GM12878 (cell line): ENCODE measurements at regions not wholly inside any gene's neighbourhood (a gene's known extent, or its start where the extent isn't known, plus 50 kb on each side); places are given as distances from the start of the nearest gene placed in this dataset.

Experiments used
- ATAC-seq: fragments of 200-7000 bp; cut with Tn5 transposase; 3 replicates; pipeline ENCODE4 v1.9.1; 2020; ENCODE audit warnings: mild to moderate bottlenecking, moderate library complexity
- BruUV-seq: library from RNA; stranded (reverse); fragments of 400-500 nt; replicated peaks from 2 replicates; lab custom pipeline; 2021; lab: Mats Ljungman, UMichigan
- CTCF ChIA-PET: fragments of 300-600 bp; sonication (Branson Sonifier 250); formaldehyde crosslinking; extraction: SDS; loops from one replicate; lab custom pipeline; 2021; ENCODE audit warnings: inconsistent platforms; lab: Yijun Ruan, JAX
- POLR2A ChIA-PET: fragments of 350-600 bp; formaldehyde crosslinking; extraction: SDS; loops from one replicate; lab custom pipeline; 2021; ENCODE audit warnings: inconsistent platforms; lab: Charles Lee
- RAD21 ChIA-PET: fragments of 300-600 bp; sonication (Branson Sonifier 250); formaldehyde crosslinking; loops from one replicate; lab custom pipeline; 2023; ENCODE audit warnings: antibody characterized with exemption; ENCODE audit not compliant: unreplicated experiment; lab: Charles Lee
- SMC1A ChIA-PET: fragments of 300-600 bp; sonication (Branson Sonifier 250); formaldehyde crosslinking; loops from one replicate; lab custom pipeline; 2023; ENCODE audit not compliant: unreplicated experiment, uncharacterized antibody; lab: Charles Lee
- DNase-seq: peaks from one replicate; pipeline ENCODE4 v3.0.0-alpha.2; 2011; ENCODE audit warnings: low read depth, low spot score
- FAIRE-seq: peaks from 3 replicates; lab custom pipeline; 2011; peaks lifted over from hg19 to GRCh38; lab: Jason Lieb, UNC
- H2AFZ ChIP-seq: 2 replicates; pipeline ENCODE4 v1.6.0; 2011; ENCODE audit warnings: low read depth, low read length, control low read depth; ENCODE audit not compliant: control insufficient read depth
- H3K27ac ChIP-seq: 2 replicates; pipeline ENCODE4 v1.5.1; 2011; ENCODE audit warnings: control low read depth; ENCODE audit not compliant: control insufficient read depth, insufficient read depth
- H3K27me3 ChIP-seq, 2 experiments: replicated peaks in 1 of 2; 2 replicates each; pipeline versions ENCODE4 v1.6.0 to v1.6.1; 2011; ENCODE audit warnings: low read length in 1 of 2; ENCODE audit not compliant: control insufficient read depth in 2 of 2, insufficient read depth in 2 of 2
- H3K36me3 ChIP-seq, 2 experiments: 2 replicates each; pipeline ENCODE4 v1.5.1; 2011; ENCODE audit warnings: low read length in 1 of 2; ENCODE audit not compliant: control insufficient read depth in 2 of 2, insufficient read depth in 2 of 2
- H3K4me1 ChIP-seq: 2 replicates; pipeline ENCODE4 v1.6.1; 2011; ENCODE audit warnings: mild to moderate bottlenecking, low read length, moderate library complexity, mixed read lengths; ENCODE audit not compliant: control insufficient read depth, insufficient read depth
- H3K4me2 ChIP-seq: 2 replicates; pipeline ENCODE4 v1.6.0; 2011; ENCODE audit warnings: control low read depth; ENCODE audit not compliant: control insufficient read depth, insufficient read depth
- H3K4me3 ChIP-seq: fragments of 200-600 bp; sonication (generic); 2 replicates; pipeline ENCODE4 v1.5.1; 2016
- H3K79me2 ChIP-seq: 2 replicates; pipeline ENCODE4 v1.6.0; 2011; ENCODE audit warnings: low read length; ENCODE audit not compliant: control insufficient read depth, insufficient read depth
- H3K9ac ChIP-seq: 2 replicates; pipeline ENCODE4 v1.8.0; 2011; ENCODE audit warnings: low read length, control low read depth, mixed read lengths; ENCODE audit not compliant: control insufficient read depth, insufficient read depth
- H3K9me3 ChIP-seq: replicated peaks from 3 replicates; pipeline ENCODE4 v1.5.1; 2011; ENCODE audit warnings: mild to moderate bottlenecking, low read length; ENCODE audit not compliant: control insufficient read depth, insufficient read depth
- H4K20me1 ChIP-seq: 2 replicates; pipeline ENCODE4 v1.6.0; 2011; ENCODE audit not compliant: control insufficient read depth, insufficient read depth
- ATF7 ChIP-seq: fragments of 450-650 bp; IDR thresholded peaks from 2 replicates; pipeline ENCODE4 v1.6.1; 2016; ENCODE audit warnings: low read depth, mild to moderate bottlenecking
- CREB1 ChIP-seq: IDR thresholded peaks from 2 replicates; pipeline ENCODE4 v1.6.1; 2012; ENCODE audit warnings: low read depth, mild to moderate bottlenecking, inconsistent platforms
- E2F8 ChIP-seq: fragments of 450-650 bp; IDR thresholded peaks from 2 replicates; pipeline ENCODE4 v1.6.1; 2018; ENCODE audit warnings: mild to moderate bottlenecking, low read depth, moderate library complexity; ENCODE audit not compliant: partially characterized antibody
- EED ChIP-seq: sonication (generic); IDR thresholded peaks from 2 replicates; pipeline ENCODE4 v1.6.1; 2016; ENCODE audit warnings: antibody characterized with exemption, low read depth
- ETV6 ChIP-seq, 2 experiments: fragments of 450-650 bp in 1 of 2; IDR thresholded peaks in 1 of 2; conservative IDR thresholded peaks in 1 of 2; 2 replicates each; pipeline ENCODE4 v1.6.1; 2014; ENCODE audit warnings: antibody characterized with exemption in 1 of 2, borderline replicate concordance in 1 of 2, low read depth in 1 of 2, mild to moderate bottlenecking in 1 of 2, moderate library complexity in 1 of 2
- HDAC6 ChIP-seq: fragments of 200-600 bp; sonication (generic); IDR thresholded peaks from one replicate; pipeline ENCODE4 v1.8.0; 2017; ENCODE audit warnings: antibody characterized with exemption; ENCODE audit not compliant: unreplicated experiment
- LARP7 ChIP-seq: fragments of 450-650 bp; IDR thresholded peaks from 2 replicates; pipeline ENCODE4 v1.6.1; 2017; ENCODE audit warnings: mild to moderate bottlenecking
- PAX5 ChIP-seq: IDR thresholded peaks from 2 replicates; pipeline ENCODE4 v1.6.1; 2011; ENCODE audit warnings: low read depth, low read length, borderline replicate concordance
- PML ChIP-seq: IDR thresholded peaks from 2 replicates; pipeline ENCODE4 v1.6.1; 2012; ENCODE audit warnings: low read length, inconsistent platforms
- RAD51 ChIP-seq: fragments of 450-650 bp; IDR thresholded peaks from 2 replicates; pipeline ENCODE4 v1.6.1; 2016; ENCODE audit warnings: moderate library complexity, mild to moderate bottlenecking, inconsistent platforms
- RELA ChIP-seq: fragments of 450-650 bp; IDR thresholded peaks from 2 replicates; pipeline ENCODE4 v1.8.0; 2014; ENCODE audit warnings: borderline replicate concordance; ENCODE audit not compliant: partially characterized antibody
- RUNX3 ChIP-seq: IDR thresholded peaks from 2 replicates; pipeline ENCODE4 v1.6.1; 2012; ENCODE audit warnings: low read length, inconsistent platforms
- SMC3 ChIP-seq: IDR thresholded peaks from 2 replicates; pipeline ENCODE4 v1.6.1; 2011; ENCODE audit warnings: low read length, improper control_type of control experiment, borderline replicate concordance
- WGBS: methylation state at CpG from one replicate; pipeline ENCODE4 v1.1.6; 2016; ENCODE audit warnings: low lambda C conversion rate; ENCODE audit not compliant: insufficient replicate concordance, insufficient coverage; ENCODE audit errors: missing lambda C conversion rate; 5-methylcytosine and 5-hydroxymethylcytosine counted together
- in situ Hi-C: fragments of 300-500 bp; cut with MboI; formaldehyde crosslinking; loops from 9 replicates; pipeline ENCODE4 v1.14.3; 2018; ENCODE audit warnings: mixed read lengths
- intact Hi-C: fragments of 100-400 bp; cut with micrococcal nuclease; formaldehyde crosslinking; loops from one replicate; pipeline ENCODE4 v1.14.2; 2022; ENCODE audit not compliant: unreplicated experiment
- TF ChIP-seq, protein P1 (sequence below): IDR thresholded peaks from 2 replicates; pipeline ENCODE4 v1.6.1; 2011; ENCODE audit warnings: mild to moderate bottlenecking, low read depth, low read length, moderate library complexity; ENCODE audit not compliant: insufficient replicate concordance

DNA sequence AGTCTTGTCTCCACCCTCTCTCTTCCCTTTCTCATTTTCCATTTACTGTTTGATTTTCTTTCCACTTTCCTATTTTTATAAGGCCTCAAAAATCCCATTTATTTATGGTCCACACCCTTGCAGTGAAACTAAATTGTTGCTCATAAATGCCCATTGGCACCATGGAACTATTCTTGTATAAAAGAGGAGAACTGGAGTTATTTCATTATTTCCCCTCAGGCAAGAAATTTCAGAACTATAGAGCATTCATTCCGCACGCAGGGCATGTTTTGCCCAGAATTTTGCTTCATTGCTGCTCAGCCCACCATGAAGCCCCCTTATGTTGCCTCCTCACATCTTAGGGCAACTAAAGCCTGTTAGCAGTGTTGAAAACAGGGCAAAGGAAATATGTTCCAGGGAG lies 113.7 kb upstream of the MMADHC start:
- Histone ChIP-seq H3K9me3 (no peaks in the 10 kb centered on the region), H3K27ac (no peak overlapping the region), H3K36me3 (no peaks in the 10 kb centered on the region), H3K9ac (no peak overlapping the region), H3K27me3 (no peaks in the 10 kb centered on the region), H3K79me2 (no peaks in the 10 kb centered on the region), H3K4me1 (no peaks in the 10 kb centered on the region), H3K4me3 (no peak overlapping the region), H4K20me1 (no peaks in the 10 kb centered on the region), H3K4me2 (no peak overlapping the region), H2AFZ (no peak overlapping the region)
- ATAC-seq (no peak), FAIRE-seq (no peak), DNase-seq (no peak)
- no peak for TF ChIP-seq RAD51
- TF ChIP-seq PML: no peak
- no peak for TF ChIP-seq PAX5
- TF ChIP-seq, protein P1, sequence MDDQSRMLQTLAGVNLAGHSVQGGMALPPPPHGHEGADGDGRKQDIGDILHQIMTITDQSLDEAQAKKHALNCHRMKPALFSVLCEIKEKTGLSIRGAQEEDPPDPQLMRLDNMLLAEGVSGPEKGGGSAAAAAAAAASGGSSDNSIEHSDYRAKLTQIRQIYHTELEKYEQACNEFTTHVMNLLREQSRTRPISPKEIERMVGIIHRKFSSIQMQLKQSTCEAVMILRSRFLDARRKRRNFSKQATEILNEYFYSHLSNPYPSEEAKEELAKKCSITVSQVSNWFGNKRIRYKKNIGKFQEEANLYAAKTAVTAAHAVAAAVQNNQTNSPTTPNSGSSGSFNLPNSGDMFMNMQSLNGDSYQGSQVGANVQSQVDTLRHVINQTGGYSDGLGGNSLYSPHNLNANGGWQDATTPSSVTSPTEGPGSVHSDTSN: no peak
- TF ChIP-seq CREB1: no peak
- TF ChIP-seq SMC3: no peak
- TF ChIP-seq ATF7: no peak
- ChIA-PET POLR2A (no interaction called here), RAD21 (no interaction called here), CTCF (no interaction called here), SMC1A (interaction anchor here (0.8 kb wide), 1 partner anchor 32 kb away, joined by 3 read pairs; no protein-coding TSS in a partner anchor)
- intact Hi-C loops: no loop called here
- WGBS: 50% methylated on average over 2 of the region's 2 CpGs
- in situ Hi-C loops: no loop called here
- no TSS peak for BruUV-seq

DNA sequence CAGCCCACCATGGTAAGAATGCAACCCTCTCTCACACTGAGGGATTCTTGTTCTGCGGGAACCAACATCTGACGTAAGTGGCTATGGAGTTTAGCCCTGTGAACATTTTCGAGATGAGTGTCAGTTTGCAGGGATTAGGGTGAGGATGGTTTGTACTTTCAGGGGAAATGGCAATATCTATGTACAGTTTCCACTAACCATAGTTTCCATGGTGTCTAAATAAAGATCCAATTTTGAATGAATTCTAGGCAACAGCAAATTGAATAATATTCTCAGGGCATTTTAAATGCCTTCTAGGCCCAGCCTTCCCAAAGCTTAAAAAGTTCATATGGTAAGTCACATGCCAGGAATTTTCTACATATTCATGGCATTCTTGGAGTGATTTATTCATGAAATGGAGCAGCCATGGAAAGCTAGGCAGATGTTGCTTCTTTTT lies 105.4 kb upstream of the MMADHC start:
- POLR2A ChIA-PET: no interaction called here
- in situ Hi-C loops: no loop called here
- FAIRE-seq: no peak
- Histone ChIP-seq H4K20me1 (no peaks in the 10 kb centered on the region), H3K9ac (no peak overlapping the region), H2AFZ (no peak overlapping the region), H3K9me3 (no peaks in the 10 kb centered on the region), H3K27ac (no peak overlapping the region), H3K79me2 (no peaks in the 10 kb centered on the region), H3K4me3 (no peak overlapping the region), H3K27me3 (no peaks in the 10 kb centered on the region), H3K4me2 (no peak overlapping the region), H3K4me1 (no peaks in the 10 kb centered on the region), H3K36me3 (no peaks in the 10 kb centered on the region)
- WGBS: 58% methylated on average over 3 of the region's 3 CpGs
- RAD21 ChIA-PET: no interaction called here
- BruUV-seq: no TSS peak
- SMC1A ChIA-PET: interaction anchor here (0.9 kb wide), 1 partner anchor 17 kb away, joined by 3 read pairs; no protein-coding TSS in a partner anchor
- CTCF ChIA-PET: no interaction called here
- intact Hi-C loops: no loop called here
- no peak for DNase-seq
- no peak for ATAC-seq
- TF ChIP-seq RELA (no peak), RUNX3 (no peak), HDAC6 (no peak), E2F8 (no peak), LARP7 (no peak), ETV6 (conservative IDR thresholded peaks at IDR 0.05 in 1 of 2, IDR thresholded peaks at IDR 0.05 in 1 of 2; ENCODE audit: borderline replicate concordance in 1 of 2, low read depth in 1 of 2) (no peak), EED (no peak)
